Erythroblast (primary cell): ENCODE measurements at regions not wholly inside any gene's neighbourhood (a gene's known extent, or its start where the extent isn't known, plus 50 kb on each side); places are given as distances from the start of the nearest gene placed in this dataset.

Experiments
- GATA1 ChIP-seq: IDR thresholded peaks from 2 replicates; pipeline ENCODE4 v1.6.1; 2011; ENCODE audit warnings: low read depth, mild to moderate bottlenecking, control low read depth, low read length, moderate library complexity
- POLR2A ChIP-seq: IDR thresholded peaks from 2 replicates; pipeline ENCODE4 v1.6.1; 2011; ENCODE audit warnings: mild to moderate bottlenecking, low read length

DNA sequence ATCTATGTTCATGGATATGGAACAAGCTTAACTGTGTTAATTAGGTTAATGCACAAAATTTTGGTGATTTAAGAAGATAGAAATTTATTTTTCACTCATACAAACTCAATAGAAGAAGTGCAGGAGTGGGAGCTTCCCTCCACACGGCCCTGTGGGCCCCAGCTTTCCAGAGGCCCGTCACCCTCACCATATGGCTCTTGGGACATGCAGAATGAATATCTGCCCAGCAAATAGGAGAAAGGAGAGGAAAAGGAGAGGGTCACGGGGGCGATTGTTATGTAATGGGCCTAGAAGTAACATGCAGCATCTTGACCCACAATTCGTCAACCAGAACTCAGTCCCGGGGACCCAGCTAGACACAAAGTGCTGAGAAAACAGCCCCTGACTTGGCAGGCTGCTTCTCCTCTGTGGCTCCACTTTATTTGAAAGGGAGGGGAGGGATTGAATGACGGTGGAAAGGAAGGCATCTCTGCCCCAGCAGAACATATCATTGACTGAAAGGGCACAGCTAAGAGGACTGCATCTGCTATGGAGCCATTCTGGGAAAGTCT, 648.2 kb upstream of the ID2 start:
- TF ChIP-seq POLR2A: no peak
- no peak for TF ChIP-seq GATA1
